DMS153 treated with DMSO at 0.1 percent for 48 hours (cell line): ENCODE measurements at regions not wholly inside any gene's neighbourhood (a gene's known extent, or its start where the extent isn't known, plus 50 kb on each side); places are given as distances from the start of the nearest gene placed in this dataset.
A peak's percentile ranks its signal among the peaks of the same experiment; 100 is the strongest.
"Not testable (repeated sequence)": the region's sequence is repeated elsewhere in the genome, so short reads cannot be mapped to it uniquely, and the experiment has no call there.

Source experiments
- DNase-seq: peaks from one replicate; lab custom pipeline; 2025; ENCODE audit not compliant: unreplicated experiment; lab: John Stamatoyannopoulos, UW

DNA sequence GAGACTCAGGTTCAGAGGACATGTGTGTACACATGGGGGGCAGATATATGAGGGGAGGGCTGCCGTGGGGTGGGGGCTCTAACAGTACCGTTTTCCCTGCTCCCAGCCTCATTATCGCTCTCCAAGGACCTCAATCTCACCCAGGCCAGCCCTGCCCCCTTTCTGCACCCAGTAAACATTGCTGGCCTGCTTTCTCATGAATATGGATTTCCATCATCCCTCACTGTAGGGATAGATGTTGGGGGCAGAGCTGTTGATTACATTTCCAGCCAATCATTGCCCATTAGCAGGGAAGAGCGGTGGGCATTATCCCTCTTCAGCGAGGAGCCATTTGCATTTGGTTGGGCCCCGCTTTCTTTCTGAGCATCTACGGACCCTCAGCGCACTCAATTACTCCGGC, 273.8 kb downstream of the RPS6KC1 start:
- DNase-seq = no peak

DNA sequence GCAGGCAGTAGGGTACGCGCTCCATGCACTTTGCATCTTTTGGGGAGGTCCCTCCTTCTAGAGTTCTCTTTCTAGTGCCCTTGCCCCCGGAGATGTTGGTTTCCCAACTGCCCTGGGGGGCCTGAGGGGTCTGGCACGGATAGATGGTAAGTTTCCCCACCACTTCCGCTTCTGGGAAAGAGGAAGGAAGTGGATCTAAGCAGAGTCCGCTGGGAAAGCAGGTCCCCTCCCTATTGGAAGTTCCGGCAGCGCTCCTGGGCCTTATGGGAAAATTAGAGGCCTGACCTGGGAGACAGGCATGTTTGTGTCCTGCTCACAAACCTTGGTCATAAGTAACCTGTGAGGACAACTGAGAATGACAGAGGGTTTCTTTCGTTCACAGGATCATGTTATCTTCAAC, 274.4 kb downstream of the RPS6KC1 start:
- no peak for DNase-seq

DNA sequence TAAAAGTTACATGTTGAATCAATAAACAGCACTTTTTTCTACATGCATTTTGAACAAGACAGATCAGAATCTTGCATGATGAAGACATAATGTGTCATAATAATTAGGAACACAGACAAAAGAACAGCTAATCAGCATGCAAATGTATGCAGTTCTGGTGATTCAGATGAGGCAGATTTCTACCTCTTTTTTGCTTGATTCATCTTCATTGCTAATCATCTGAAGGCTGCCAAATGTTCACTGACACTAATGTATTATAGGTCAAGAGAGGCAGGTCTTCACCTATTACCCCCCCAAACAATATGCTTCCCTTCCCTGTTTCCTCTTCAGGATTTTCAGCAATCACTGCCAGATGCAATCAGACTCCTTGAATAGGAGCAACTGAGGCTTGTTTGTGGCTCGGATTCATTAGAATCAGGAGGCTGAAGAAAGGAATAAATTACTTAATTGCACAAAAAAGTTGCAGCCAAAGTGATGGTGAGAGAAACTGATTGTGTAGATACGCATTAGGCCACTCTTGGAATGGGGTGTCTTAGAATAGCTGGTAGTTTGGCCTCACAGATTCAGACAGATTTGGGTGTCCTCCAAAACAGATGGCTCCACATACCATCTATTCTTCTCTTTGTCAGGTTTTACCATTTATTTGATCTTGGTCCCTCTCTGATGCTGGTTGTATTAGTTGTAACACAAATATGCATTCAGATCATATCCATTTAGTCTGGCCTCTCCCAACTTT, 275.4 kb downstream of the RPS6KC1 start:
- no peak for DNase-seq

DNA sequence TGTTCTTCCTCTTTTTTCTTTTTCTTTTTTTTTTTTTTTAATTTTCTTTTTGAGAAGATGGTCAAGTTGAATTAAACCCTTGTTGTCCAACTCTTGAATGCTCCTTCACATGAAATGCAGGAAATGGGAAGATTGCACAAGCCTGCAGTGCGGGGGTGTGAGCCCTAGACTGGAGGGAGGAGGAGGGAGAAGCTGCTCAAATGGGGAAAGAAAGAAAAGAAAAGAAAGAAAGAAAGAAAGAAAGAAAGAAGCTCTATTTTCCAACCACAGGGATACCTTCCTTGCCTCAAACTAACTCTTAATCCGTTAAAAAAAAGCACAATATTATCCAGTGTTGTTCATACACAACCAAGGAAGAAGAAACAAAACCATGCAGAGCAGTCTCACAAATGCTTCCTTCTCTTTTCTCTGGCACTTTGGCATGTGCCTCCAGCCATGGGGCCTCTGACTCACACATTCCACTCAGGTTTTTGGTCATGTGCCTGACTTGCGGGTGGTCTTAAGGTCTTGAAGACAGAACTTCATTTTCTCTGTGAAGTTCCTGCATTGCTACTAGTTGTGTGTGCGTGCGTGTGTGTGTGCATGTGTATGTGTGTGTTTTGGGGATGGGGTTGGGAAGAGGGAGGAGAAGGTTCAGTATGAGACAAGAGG, 276.1 kb downstream of the RPS6KC1 start:
- no peak for DNase-seq

DNA sequence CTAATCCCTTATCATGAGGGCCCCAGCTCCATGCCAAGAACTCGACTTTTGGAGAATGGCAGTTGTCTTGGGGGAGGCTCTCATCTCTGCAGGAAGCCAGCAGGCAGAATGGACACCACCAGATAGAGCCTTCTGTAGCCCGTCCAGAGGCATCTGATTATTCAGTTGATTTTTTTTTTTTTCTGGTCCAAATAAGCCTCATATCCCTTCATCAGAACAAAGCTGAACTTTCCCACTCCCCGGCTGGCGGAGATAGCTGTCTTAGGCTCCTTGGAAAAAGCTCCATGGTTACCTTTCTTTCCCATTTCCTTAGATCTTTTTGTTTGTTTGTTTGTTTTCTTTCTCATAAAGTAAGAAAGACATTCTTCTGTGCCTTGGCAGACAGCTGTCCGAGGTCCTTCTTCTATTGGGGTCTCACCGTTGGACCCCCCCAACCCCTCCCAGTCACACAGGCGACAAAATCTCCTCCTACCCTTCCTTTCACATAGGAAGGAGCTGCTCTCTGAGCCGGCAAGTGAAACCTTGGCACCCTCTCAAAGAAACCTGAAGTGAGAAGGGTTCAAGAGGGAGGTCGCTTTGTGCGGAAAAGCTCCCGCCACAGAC, 278.5 kb downstream of the RPS6KC1 start:
- no peak for DNase-seq

DNA sequence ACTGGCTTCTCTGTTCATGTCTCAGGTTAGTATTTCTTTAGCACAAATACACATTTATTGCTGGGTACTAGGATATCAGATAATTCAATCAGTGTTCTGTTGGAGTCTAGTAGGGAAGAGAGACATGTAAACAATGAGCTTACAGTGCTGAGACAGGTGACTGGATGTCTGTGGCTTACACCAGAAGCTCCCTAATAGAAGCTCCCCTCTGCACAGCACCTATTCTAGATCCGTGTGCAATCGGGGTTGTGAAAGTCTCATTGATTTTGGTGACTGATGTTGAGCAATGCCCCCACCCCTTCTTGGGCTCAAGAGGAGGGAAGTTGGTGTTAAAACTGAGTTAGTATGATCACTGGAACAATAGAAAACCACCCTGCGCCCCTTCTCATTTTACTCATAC, 279.2 kb downstream of the RPS6KC1 start:
- peak; percentile 5 for DNase-seq

DNA sequence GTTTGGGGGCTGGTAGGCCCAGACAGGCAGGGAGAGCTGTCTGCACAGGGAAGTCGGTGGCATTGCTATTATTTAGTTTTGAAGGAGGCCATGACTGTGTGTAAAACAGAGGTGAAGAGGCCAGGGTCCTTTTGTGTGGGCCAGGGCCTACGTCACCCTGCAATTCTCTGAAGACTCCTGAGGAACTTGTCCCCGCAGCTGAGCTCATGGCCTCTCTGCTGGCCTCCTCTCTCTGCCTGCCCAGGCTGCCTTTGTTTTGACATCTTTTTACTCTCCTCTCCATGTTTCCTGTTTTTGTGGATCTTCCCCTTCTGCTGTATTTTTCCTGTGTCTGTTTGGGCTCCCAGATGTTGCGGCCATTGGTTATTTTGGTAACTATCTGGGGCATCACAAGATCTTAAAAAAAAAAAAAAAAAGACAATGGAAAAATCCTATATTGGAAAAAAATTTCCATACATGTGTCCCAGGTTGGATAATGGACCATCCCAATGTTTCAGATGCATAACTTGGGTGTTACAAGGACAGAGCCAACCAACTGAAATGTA, 280.7 kb downstream of the RPS6KC1 start:
- DNase-seq = no peak

DNA sequence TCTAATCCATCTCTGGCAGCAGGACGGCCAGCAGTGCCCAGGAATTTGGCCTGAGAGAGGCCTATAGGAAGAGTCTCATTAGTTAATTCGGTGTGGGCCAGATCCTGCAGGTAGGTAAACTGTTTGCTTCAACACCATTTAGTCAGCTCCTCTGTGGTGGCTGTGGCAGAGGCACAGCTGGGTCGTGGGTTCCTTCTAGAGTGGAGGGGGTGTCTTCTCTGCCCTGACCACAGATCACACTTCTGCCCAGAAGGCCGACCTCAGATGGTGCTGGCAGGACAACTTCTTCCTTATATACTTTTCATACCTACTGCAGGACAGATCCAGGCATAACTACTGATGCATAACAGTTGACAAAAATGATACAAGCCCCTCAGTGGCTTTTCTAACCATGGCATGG, 281.4 kb downstream of the RPS6KC1 start:
- no peak for DNase-seq

DNA sequence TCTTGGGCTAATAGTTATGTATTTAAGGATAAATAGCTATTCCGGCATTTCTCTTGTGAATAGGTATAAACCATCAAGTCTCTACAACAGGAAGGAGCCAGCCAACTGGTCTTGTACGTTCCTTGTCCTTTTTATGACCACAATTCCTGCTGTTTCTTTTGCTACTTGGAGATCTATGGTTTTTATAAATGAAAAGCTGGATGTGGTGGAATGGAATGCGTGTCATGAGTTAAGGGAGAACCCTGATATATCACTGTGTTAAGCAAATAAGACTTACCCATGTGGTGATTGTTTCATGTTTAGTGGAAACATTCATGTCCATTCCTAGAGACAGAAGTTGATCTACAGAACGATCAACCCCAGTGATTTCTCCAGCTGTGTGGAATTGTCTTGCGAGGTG, 282.1 kb downstream of the RPS6KC1 start:
- no peak for DNase-seq

DNA sequence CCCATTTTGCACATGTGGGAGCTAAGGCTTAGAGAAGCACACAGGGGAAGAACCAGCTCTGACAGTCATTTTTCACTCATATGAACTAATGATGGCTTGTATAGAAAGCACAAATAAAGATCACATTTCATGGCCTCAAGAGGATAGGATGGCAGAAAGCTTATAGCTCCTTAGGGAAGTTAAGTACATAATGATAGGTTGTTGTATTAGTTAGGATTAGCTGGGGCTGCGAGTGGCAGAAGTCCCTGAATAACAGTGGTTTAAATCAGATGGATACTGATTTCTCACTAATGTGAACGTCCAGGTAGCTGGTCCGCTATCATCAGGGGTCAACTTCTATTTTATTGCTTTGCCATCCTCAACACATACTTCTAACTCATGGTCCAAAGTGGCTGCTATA, 284.0 kb downstream of the RPS6KC1 start:
- DNase-seq = peak; percentile 90

DNA sequence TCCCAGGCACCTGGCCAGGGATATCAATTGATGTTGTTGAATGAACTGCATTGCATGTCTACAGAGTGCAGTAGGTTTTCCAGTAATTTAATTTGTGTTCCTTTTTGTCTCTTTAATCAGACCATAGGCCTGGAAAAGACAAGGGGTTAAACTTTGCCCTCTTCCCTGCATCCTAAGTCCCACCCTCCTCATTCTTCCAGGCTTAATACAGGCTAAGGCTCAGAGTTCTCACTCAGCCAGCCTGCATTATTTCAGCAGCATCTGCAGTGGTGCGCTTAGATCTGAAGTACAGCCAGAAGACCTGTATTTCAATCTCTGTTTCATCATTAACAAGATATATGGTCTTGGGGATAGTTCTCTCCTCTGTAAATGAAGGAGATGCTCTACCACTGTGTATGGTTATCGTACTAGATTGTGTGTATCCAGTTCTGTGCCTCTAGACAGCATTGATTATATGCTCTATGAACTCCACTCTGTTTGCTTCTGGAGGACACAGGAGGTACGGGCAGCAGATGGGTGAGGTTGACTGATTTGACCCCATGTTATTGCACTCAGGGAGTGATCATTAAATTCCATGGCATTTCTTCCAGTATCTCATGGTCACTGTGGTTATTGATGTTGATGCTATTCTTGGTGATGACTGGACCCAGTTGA, 286.1 kb downstream of the RPS6KC1 start:
- DNase-seq = no peak

DNA sequence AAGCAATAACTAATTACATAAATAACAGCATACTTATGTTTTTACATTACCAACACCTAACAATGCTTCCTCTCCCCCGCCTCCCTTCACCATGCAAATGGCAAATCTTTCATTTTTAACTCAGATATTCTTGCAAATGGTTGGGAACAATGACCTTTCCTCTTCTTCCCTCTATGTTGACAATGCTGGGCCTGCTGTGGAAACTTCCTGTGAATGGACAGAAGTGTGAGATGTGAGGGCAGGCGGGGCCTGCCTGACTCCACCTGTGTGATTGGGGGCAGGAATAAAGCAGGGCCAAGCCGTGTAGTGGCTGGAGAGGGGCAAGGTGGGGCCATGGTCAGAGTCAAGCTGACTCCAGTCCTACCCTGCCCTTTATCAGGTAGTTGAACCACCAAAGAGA, 289.6 kb downstream of the RPS6KC1 start:
- no peak for DNase-seq

DNA sequence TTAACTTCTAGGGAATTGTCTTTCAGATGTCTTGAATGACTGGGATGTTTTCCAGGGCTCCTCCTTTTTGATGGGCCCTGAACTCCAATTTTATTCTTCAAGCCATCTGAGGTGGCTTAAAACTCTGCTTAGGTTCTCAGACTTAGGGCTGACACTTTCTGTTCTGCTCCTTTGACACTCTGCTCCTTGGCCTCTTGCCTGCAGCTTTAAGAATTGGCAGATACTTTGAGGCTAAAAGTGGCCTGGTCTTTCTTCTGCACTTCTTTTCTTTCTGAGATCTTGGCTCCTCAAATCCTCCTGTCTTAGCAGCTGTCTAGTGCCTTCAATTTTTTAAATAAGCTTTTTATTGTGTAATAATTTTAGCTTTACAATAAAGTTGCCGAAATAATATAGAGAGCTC, 294.6 kb downstream of the RPS6KC1 start:
- no peak for DNase-seq

DNA sequence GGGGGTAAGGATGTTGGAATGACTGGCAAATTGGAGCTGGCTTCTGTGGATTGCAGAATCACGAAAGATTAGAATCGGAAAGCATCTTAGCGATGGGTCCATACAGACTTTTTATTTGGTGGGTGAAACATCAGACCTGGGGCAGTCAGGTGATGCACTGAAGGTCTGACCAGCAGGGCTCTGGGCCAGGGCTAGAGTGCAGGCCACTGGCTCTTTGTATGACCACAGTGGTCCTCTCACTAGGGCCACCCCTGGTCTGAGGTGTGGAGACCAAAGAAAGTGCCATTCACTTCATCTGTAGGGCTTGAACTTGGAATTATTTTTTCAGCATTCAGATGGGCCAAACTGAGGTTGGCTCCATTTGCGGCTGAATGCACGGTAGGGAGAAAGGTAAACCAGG, 306.4 kb downstream of the RPS6KC1 start:
- no peak for DNase-seq

DNA sequence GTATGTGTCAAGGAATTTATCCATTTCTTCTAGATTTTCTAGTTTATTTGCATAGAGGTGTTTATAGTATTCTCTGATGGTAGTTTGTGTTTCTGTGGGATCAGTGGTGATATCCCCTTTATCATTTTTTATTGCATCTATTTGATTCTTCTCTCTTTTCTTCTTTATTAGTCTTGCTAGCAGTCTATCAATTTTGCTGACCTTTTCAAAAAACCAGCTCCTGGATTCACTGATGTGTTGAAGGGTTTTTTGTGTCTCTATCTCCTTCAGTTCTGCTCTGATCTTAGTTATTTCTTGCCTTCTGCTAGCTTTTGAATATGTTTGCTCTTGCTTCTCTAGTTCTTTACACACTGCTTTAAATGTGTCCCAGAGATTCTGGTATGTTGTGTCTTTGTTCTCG, 307.3 kb downstream of the RPS6KC1 start:
- not testable (repeated sequence) for DNase-seq

DNA sequence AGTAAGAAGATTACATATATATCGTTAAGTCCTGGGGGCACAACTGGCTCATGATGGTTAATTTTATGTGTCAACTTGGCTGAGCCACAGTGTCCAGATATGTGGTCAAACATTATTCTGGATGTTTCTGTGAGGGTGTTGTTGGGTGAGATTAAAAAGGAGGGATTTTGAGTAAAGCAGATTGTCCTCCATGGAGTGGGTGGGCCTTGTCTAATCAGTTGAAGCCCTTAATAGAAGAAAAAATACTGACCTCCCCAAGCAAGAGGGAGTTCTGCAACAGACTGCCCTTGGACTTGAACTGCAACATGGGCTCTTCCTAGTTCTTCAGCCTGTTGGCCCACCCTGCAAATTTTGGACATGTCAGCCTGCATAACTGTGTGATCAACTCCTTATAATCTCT, 311.6 kb downstream of the RPS6KC1 start:
- no peak for DNase-seq

DNA sequence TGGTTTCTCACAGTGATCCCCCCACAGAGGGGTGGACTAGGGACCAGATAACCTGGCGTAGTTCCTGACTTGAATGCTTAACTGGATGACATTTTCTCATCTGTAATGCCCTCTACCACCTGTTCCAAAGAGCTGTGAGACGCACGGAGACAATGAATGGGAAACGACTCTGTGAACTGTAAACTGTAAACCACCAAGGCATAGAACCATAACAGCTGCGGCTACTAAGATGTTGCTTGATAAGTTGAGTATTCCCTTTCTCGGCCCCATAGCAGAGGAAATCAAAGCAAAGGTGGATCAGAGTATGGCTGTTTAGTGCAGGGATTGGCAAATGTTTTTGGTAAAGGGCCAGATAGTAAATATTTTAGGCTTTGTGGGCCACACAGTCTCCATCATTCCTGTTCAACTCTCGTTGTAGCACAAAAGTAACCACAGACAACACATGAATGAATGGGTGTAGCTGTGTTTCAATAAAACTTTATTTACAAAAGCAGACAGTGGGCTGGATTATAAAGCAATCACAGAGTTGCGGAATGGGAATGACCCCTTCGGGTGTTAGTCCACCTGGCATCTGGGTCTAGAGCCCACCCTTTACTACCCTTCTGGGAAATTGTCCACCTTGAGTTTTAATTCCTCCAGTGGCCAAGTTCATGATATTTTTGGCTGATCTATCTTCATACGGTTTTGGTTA, 315.2 kb downstream of the RPS6KC1 start:
- DNase-seq = no peak

DNA sequence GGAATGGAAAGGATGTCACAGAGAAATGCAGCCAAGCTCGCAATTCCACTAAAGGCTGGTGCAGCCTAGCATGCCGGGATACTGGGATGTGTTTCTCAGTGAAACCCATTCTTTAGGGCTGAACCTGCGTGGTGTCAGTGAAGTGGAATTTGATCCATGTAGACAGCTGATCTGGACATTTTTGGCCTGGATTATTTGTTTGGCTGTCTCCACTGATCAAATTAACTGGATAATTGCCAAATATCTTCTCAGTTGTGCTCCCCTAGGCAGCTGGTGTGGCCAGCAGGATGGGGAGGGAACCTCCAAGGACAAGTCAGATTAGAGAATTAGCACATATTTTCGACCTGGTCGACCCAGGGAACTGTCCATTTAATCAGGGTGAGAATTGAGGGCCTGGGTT, 318.4 kb downstream of the RPS6KC1 start:
- DNase-seq = no peak

DNA sequence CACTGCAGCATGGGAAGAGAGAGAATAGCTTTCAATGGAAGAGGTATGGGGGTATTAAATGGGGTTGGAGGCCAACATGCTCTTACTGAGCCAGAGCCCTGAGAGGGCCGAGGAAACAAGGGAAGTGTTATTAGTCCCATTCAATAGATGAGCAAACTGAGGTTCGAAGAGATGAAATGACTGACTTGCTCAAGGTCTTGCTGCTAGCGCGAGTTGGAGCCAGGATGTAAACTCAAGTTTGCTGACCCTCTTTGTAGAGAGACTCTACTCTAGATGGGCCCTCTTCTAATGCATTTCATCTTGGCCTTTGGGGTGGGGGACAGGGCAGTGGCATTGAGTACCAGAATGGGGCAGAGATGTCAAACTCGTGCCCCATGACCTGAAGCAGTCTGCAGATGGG, 319.5 kb downstream of the RPS6KC1 start:
- DNase-seq = no peak

DNA sequence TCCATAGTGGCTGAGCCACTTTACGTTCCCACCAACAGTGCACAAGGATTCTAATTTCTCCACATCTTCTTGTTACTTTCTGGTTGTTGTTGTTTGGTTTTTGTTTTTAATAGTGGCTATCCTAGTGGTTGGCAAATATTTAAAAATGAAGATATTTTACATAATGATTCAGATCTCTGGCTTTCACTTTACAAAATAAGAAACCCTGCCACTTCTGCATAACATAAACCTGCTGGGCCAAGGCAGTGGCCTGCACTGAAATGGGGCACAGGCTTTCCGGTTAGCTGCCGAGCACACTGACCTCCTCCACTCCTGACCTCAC, 320.4 kb downstream of the RPS6KC1 start:
- DNase-seq = no peak

DNA sequence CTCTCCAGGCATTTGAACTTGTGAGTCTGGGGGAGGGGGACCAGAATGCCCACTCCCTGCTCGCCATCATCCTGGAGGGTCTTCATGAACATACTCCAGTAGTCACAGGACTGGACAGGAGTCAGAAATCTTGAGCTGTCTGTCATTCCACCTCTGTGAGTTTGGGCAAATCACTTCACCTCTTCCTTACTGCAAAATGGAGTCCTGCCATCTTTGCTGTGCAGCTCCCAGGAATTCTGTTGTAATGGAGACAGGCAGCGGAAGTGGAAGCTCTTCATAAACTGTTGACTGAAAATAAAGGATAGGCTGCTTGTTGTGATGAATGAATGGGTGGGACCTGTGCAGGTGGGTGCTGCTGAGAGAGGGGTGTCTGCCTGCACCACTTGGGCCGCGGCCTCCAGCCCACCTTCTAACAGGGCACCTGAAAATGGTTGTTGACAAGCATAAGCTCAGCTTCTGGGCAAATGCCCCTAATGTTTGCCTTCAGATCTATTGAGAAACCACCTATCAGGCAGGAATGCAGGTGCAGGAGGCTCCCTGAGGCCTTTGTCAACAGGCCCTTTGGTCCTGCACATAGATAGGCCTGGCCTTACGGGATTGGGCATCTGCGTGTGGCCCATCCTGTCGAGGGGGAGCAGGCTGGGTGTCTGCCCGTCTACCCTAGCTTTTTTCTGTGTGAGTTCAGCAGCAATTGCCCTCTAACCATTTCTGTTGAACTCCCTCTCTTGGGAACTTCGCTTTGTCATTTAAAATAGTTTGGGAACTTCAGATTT, 321.0 kb downstream of the RPS6KC1 start:
- DNase-seq = no peak
